ENCODE measurements at regions not wholly inside any gene's neighbourhood (a gene's known extent, or its start where the extent isn't known, plus 50 kb on each side); places are given as distances from the start of the nearest gene placed in this dataset.

GRCh38 chr10:8379906-8380832, 325.7 kb downstream of the GATA3 start:
- Histone ChIP-seq H3K27ac (ENCODE audit: low read depth, low read length) (no peak overlapping the region), H3K9me3 (ENCODE audit: control insufficient read depth, insufficient read depth, low read length) (peaks cover 18% of the 10 kb centered on the region), H3K27me3 (ENCODE audit: control insufficient read depth, insufficient read depth, low read length) (no peaks in the 10 kb centered on the region), H3K4me3 (ENCODE audit: low read depth, low read length) (no peak overlapping the region)
- no peak for DNase-seq (ENCODE audit: low read depth, low spot score)
- POLR2A ChIA-PET: no interaction called here
- CTCF ChIA-PET: no interaction called here
- TF ChIP-seq CTCF (IDR thresholded peaks at IDR 0.05; ENCODE audit: low read depth, low read length): no peak

- H3K27me3 ChIP-seq (ENCODE audit: control insufficient read depth, insufficient read depth, low read length): no peaks in the 10 kb centered on the region
- no peak overlapping the region for H3K4me3 ChIP-seq (ENCODE audit: low read depth, low read length)
- DNase-seq (ENCODE audit: low read depth, low spot score): no peak
- no peak for TF ChIP-seq CTCF (IDR thresholded peaks at IDR 0.05; ENCODE audit: low read depth, low read length)
- ChIA-PET CTCF (no interaction called here), POLR2A (no interaction called here)
- peaks cover 21% of the 10 kb centered on the region for H3K9me3 ChIP-seq (ENCODE audit: control insufficient read depth, insufficient read depth, low read length)
- no peak overlapping the region for H3K27ac ChIP-seq (ENCODE audit: low read depth, low read length)
Measured at GRCh38 chr10:8380833-8381496, 326.5 kb downstream of the GATA3 start.

- CTCF ChIA-PET: no interaction called here
- POLR2A ChIA-PET: no interaction called here
- TF ChIP-seq CTCF (IDR thresholded peaks at IDR 0.05; ENCODE audit: low read depth, low read length): no peak
- Histone ChIP-seq H3K9me3 (ENCODE audit: control insufficient read depth, insufficient read depth, low read length) (peaks cover 27% of the 10 kb centered on the region), H3K4me3 (ENCODE audit: low read depth, low read length) (no peak overlapping the region), H3K27ac (ENCODE audit: low read depth, low read length) (no peak overlapping the region), H3K27me3 (ENCODE audit: control insufficient read depth, insufficient read depth, low read length) (no peaks in the 10 kb centered on the region)
- no peak for DNase-seq (ENCODE audit: low read depth, low spot score)
Measured at GRCh38 chr10:8386781-8387180, 332.3 kb downstream of the GATA3 start.

GRCh38 chr10:8389630-8390029, 335.1 kb downstream of the GATA3 start:
- POLR2A ChIA-PET: no interaction called here

More at GRCh38 chr10:8389630-8390029, 335.1 kb downstream of the GATA3 start:
- CTCF ChIA-PET: no interaction called here
- H3K9me3 ChIP-seq (ENCODE audit: control insufficient read depth, insufficient read depth, low read length): peaks cover 35% of the 10 kb centered on the region
- TF ChIP-seq CTCF (IDR thresholded peaks at IDR 0.05; ENCODE audit: low read depth, low read length): no peak
- H3K27me3 ChIP-seq (ENCODE audit: control insufficient read depth, insufficient read depth, low read length): no peaks in the 10 kb centered on the region
- no peak for DNase-seq (ENCODE audit: low read depth, low spot score)
- H3K4me3 ChIP-seq (ENCODE audit: low read depth, low read length): no peak overlapping the region
- H3K27ac ChIP-seq (ENCODE audit: low read depth, low read length): no peak overlapping the region

Data from AG04450 (cell line).